ENCODE measurements at regions not wholly inside any gene's neighbourhood (a gene's known extent, or its start where the extent isn't known, plus 50 kb on each side); places are given as distances from the start of the nearest gene placed in this dataset.

GRCh38 chr2:164186591-164186990, 434.7 kb downstream of the GRB14 start:
- no peak for DNase-seq (ENCODE audit: extremely low read depth, low read depth, low spot score)

GRCh38 chr2:164182116-164182627, 439.1 kb downstream of the GRB14 start:
- no peak for DNase-seq (ENCODE audit: extremely low read depth, low read depth, low spot score)

- DNase-seq (ENCODE audit: extremely low read depth, low read depth, low spot score), result no peak
These were observed 442.3 kb downstream of the GRB14 start for GRCh38 chr2:164178835-164179465.

- no peak for DNase-seq (ENCODE audit: extremely low read depth, low read depth, low spot score)
These were observed 428.8 kb upstream of the FIGN start for GRCh38 chr2:164164602-164165001.

GRCh38 chr2:164155558-164155957, 419.8 kb upstream of the FIGN start:
- DNase-seq (ENCODE audit: extremely low read depth, low read depth, low spot score), result no peak

GRCh38 chr2:164151522-164151921, 415.7 kb upstream of the FIGN start:
- DNase-seq (ENCODE audit: extremely low read depth, low read depth, low spot score), result no peak

GRCh38 chr2:164150604-164151003, 414.8 kb upstream of the FIGN start:
- DNase-seq (ENCODE audit: extremely low read depth, low read depth, low spot score), result no peak

- no peak for DNase-seq (ENCODE audit: extremely low read depth, low read depth, low spot score)
These were observed 410.6 kb upstream of the FIGN start for GRCh38 chr2:164146441-164146840.

- no peak for DNase-seq (ENCODE audit: extremely low read depth, low read depth, low spot score)
These were observed 409.5 kb upstream of the FIGN start for GRCh38 chr2:164145093-164145987.

- DNase-seq (ENCODE audit: extremely low read depth, low read depth, low spot score), result no peak
These were observed 407.5 kb upstream of the FIGN start for GRCh38 chr2:164143183-164143930.

- no peak for DNase-seq (ENCODE audit: extremely low read depth, low read depth, low spot score)
These were observed 406.9 kb upstream of the FIGN start for GRCh38 chr2:164142755-164143154.

GRCh38 chr2:164141271-164141670, 405.5 kb upstream of the FIGN start:
- no peak for DNase-seq (ENCODE audit: extremely low read depth, low read depth, low spot score)

GRCh38 chr2:164138750-164139149, 402.9 kb upstream of the FIGN start:
- no peak for DNase-seq (ENCODE audit: extremely low read depth, low read depth, low spot score)

GRCh38 chr2:164134336-164134735, 398.5 kb upstream of the FIGN start:
- no peak for DNase-seq (ENCODE audit: extremely low read depth, low read depth, low spot score)

GRCh38 chr2:164127971-164128527, 392.2 kb upstream of the FIGN start:
- DNase-seq (ENCODE audit: extremely low read depth, low read depth, low spot score), result no peak

GRCh38 chr2:164126960-164127660, 391.3 kb upstream of the FIGN start:
- no peak for DNase-seq (ENCODE audit: extremely low read depth, low read depth, low spot score)

- no peak for DNase-seq (ENCODE audit: extremely low read depth, low read depth, low spot score)
These were observed 380.0 kb upstream of the FIGN start for GRCh38 chr2:164115806-164116205.

- DNase-seq (ENCODE audit: extremely low read depth, low read depth, low spot score), result no peak
These were observed 379.1 kb upstream of the FIGN start for GRCh38 chr2:164114937-164115336.

- DNase-seq (ENCODE audit: extremely low read depth, low read depth, low spot score), result no peak
These were observed 376.3 kb upstream of the FIGN start for GRCh38 chr2:164112105-164112504.

- no peak for DNase-seq (ENCODE audit: extremely low read depth, low read depth, low spot score)
These were observed 374.7 kb upstream of the FIGN start for GRCh38 chr2:164110515-164110914.
